Left ventricle myocardium inferior (tissue), 1 donor: ENCODE measurements at regions not wholly inside any gene's neighbourhood (a gene's known extent, or its start where the extent isn't known, plus 50 kb on each side); places are given as distances from the start of the nearest gene placed in this dataset.

Experiments used
- DNase-seq: peaks from one replicate; pipeline ENCODE4 v3.0.0-alpha.2; 2020
- H3K27ac ChIP-seq: fragments of 200-600 bp; replicated peaks from 2 replicates; pipeline ENCODE4 v1.8.0; 2021
- H3K27me3 ChIP-seq: fragments of 200-600 bp; 2 replicates; pipeline ENCODE4 v1.8.0; 2021; ENCODE audit warnings: low read depth
- H3K36me3 ChIP-seq: fragments of 200-600 bp; 2 replicates; pipeline ENCODE4 v1.8.0; 2021
- H3K4me1 ChIP-seq: fragments of 200-600 bp; 2 replicates; pipeline ENCODE4 v1.8.0; 2021
- H3K4me3 ChIP-seq: fragments of 200-600 bp; 2 replicates; pipeline ENCODE4 v1.8.0; 2021; ENCODE audit warnings: mild to moderate bottlenecking, moderate library complexity
- H3K9me3 ChIP-seq: fragments of 200-600 bp; replicated peaks from 2 replicates; pipeline ENCODE4 v1.8.0; 2021
- intact Hi-C: fragments of 100-400 bp; cut with micrococcal nuclease; formaldehyde crosslinking; loops from one replicate; pipeline ENCODE4 v1.11.0; 2022
- TF ChIP-seq, protein P1 (sequence below): fragments of 200-600 bp; IDR thresholded peaks from 2 replicates; pipeline ENCODE4 v1.8.0; 2021; ENCODE audit warnings: antibody characterized with exemption, mild to moderate bottlenecking, borderline replicate concordance
- donor health status: DM: no; HTN: yes; CAD: no; lungs with severe emphysema.

GRCh38 chr3:102735311-102735710 is 300.5 kb downstream of the ZPLD1 start:
- Histone ChIP-seq H3K27me3 (no peaks in the 10 kb centered on the region), H3K27ac (no peak overlapping the region), H3K4me3 (no peak overlapping the region), H3K4me1 (peaks cover 15% of the 10 kb centered on the region), H3K9me3 (no peaks in the 10 kb centered on the region), H3K36me3 (no peaks in the 10 kb centered on the region)
- TF ChIP-seq, protein P1, sequence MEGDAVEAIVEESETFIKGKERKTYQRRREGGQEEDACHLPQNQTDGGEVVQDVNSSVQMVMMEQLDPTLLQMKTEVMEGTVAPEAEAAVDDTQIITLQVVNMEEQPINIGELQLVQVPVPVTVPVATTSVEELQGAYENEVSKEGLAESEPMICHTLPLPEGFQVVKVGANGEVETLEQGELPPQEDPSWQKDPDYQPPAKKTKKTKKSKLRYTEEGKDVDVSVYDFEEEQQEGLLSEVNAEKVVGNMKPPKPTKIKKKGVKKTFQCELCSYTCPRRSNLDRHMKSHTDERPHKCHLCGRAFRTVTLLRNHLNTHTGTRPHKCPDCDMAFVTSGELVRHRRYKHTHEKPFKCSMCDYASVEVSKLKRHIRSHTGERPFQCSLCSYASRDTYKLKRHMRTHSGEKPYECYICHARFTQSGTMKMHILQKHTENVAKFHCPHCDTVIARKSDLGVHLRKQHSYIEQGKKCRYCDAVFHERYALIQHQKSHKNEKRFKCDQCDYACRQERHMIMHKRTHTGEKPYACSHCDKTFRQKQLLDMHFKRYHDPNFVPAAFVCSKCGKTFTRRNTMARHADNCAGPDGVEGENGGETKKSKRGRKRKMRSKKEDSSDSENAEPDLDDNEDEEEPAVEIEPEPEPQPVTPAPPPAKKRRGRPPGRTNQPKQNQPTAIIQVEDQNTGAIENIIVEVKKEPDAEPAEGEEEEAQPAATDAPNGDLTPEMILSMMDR: no peak
- no peak for DNase-seq
- intact Hi-C loops: no loop called here

GRCh38 chr3:102736288-102736974 is 301.6 kb downstream of the ZPLD1 start:
- peak; percentile 52 for DNase-seq
- Histone ChIP-seq H3K27me3 (no peaks in the 10 kb centered on the region), H3K4me1 (peaks cover 15% of the 10 kb centered on the region), H3K9me3 (no peaks in the 10 kb centered on the region), H3K4me3 (no peak overlapping the region), H3K27ac (peak overlapping the region; percentile 67), H3K36me3 (no peaks in the 10 kb centered on the region)
- TF ChIP-seq, protein P1: no peak
- intact Hi-C loops: no loop called here

DNA sequence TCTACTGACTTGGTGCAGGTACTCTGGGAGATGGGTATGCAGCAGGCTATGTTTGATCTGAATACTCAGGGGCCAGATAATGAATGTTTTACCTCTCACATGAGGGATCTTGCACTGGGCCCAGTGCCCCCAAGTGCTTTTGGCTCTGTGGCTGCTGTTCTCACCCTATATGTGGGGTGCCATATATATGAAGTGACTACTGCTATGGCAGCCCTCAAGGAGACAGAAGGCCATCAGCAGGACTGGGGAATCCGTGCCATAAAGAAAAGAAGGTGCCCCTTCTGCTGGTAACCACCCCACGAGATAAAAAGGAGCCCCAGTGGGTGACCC is 302.1 kb downstream of the ZPLD1 start:
- peak; percentile 38 for DNase-seq
- no peaks in the 10 kb centered on the region for H3K36me3 ChIP-seq
- H3K4me3 ChIP-seq: no peak overlapping the region
- intact Hi-C loops: no loop called here
- H3K27ac ChIP-seq: peak overlapping the region; percentile 67
- H3K27me3 ChIP-seq: no peaks in the 10 kb centered on the region
- TF ChIP-seq, protein P1: no peak
- H3K9me3 ChIP-seq: no peaks in the 10 kb centered on the region
- peaks cover 15% of the 10 kb centered on the region for H3K4me1 ChIP-seq

DNA sequence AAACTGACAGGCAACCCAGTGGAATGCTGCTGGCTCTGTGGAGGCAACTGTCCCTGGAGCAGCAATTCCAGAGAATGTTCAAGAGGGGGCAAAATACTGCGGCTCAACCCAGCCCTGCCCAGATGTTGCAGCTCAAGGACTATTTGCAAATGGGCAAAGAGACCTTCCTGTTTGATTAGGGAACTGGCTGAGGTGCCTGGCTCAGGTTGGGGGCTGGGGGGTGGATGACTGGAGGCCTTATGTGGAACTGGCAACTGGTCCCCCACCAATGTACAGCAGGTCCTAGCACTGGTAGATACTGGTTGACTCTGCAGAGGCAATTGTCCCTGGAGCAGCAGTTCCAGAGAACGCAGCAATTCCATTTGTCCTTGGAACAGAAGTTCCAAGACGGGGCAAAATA is 302.5 kb downstream of the ZPLD1 start:
- Histone ChIP-seq H3K4me1 (peaks cover 15% of the 10 kb centered on the region), H3K4me3 (no peak overlapping the region), H3K27me3 (no peaks in the 10 kb centered on the region), H3K27ac (peak overlapping the region; percentile 67), H3K36me3 (no peaks in the 10 kb centered on the region), H3K9me3 (no peaks in the 10 kb centered on the region)
- TF ChIP-seq, protein P1: no peak
- intact Hi-C loops: no loop called here
- no peak for DNase-seq

DNA sequence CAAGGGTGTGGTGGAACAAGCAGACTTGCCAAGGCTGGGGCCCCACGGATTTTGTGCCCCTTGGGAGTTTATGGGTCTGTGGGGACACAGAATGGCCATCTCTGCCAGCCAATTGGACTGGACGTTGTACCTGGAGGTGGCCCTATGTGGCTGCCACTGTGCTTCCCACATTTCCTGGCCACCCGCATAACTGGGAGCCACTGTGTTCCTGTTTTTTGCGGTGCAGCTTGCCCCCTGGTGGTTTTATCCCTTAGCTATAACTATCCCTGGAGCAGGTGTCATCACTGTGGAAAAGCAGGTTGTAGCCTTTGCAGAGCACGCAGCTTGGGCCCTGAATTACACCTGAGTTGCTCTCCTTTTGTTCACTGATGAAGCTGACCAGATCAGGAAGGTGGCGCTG is 306.3 kb downstream of the ZPLD1 start:
- Histone ChIP-seq H3K4me3 (no peak overlapping the region), H3K4me1 (peaks cover 11% of the 10 kb centered on the region), H3K9me3 (no peaks in the 10 kb centered on the region), H3K27ac (no peak overlapping the region), H3K36me3 (no peaks in the 10 kb centered on the region), H3K27me3 (no peaks in the 10 kb centered on the region)
- no peak for DNase-seq
- intact Hi-C loops: no loop called here
- TF ChIP-seq, protein P1: peak; percentile 38
